ENCODE measurements at regions not wholly inside any gene's neighbourhood (a gene's known extent, or its start where the extent isn't known, plus 50 kb on each side); places are given as distances from the start of the nearest gene placed in this dataset.

GRCh38 chr12:104816845-104817503 is 141.1 kb downstream of the SLC41A2 start:
- TF ChIP-seq LEF1 (IDR thresholded peaks at IDR 0.05; ENCODE audit: borderline replicate concordance), result no peak
- TF ChIP-seq L3MBTL2 (conservative IDR thresholded peaks at IDR 0.05), result no peak
- TF ChIP-seq SP1 (IDR thresholded peaks at IDR 0.05), result no peak
- no peak for TF ChIP-seq CTBP1 (IDR thresholded peaks at IDR 0.05; ENCODE audit: borderline replicate concordance)
- TF ChIP-seq ZNF384 (IDR thresholded peaks at IDR 0.05), result no peak
- TF ChIP-seq HDGF (IDR thresholded peaks at IDR 0.05; ENCODE audit: borderline replicate concordance), result no peak
- TF ChIP-seq FOXM1 (IDR thresholded peaks at IDR 0.05; ENCODE audit: borderline replicate concordance), result no peak
- no peak for TF ChIP-seq ARNT (IDR thresholded peaks at IDR 0.05)
- TF ChIP-seq NFRKB (IDR thresholded peaks at IDR 0.05), result no peak
- TF ChIP-seq, protein P1, sequence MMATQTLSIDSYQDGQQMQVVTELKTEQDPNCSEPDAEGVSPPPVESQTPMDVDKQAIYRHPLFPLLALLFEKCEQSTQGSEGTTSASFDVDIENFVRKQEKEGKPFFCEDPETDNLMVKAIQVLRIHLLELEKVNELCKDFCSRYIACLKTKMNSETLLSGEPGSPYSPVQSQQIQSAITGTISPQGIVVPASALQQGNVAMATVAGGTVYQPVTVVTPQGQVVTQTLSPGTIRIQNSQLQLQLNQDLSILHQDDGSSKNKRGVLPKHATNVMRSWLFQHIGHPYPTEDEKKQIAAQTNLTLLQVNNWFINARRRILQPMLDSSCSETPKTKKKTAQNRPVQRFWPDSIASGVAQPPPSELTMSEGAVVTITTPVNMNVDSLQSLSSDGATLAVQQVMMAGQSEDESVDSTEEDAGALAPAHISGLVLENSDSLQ (IDR thresholded peaks at IDR 0.05), result no peak
- TF ChIP-seq SUZ12 (IDR thresholded peaks at IDR 0.05), result no peak
- TF ChIP-seq BHLHE40 (IDR thresholded peaks at IDR 0.05; ENCODE audit: borderline replicate concordance), result no peak
- POLR2A ChIA-PET, result no interaction called here
- no peak for DNase-seq (ENCODE audit: extremely low spot score)
- CTCF ChIA-PET, result no interaction called here

DNA sequence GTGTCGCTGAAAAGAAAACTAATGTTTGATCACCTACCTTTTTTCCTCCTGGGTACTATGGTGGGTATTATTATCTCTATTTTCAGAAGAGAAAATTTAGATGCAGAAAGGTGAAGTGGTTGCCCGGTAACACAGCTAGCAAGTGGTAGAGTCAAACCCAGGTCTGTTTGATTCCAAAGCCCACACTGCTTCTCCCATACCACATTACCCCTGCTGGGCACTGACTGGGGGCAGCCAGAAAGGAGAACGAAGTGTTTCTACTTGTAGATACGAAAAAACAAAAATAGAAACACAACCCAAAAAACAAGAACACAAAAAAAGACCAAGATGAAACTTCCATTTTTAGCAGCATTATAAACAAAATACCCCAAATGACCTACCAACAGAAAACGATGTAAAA is 142.2 kb downstream of the SLC41A2 start:
- ChIA-PET POLR2A (no interaction called here), CTCF (no interaction called here)
- TF ChIP-seq, protein P1 (IDR thresholded peaks at IDR 0.05), result no peak
- no peak for DNase-seq (ENCODE audit: extremely low spot score)

DNA sequence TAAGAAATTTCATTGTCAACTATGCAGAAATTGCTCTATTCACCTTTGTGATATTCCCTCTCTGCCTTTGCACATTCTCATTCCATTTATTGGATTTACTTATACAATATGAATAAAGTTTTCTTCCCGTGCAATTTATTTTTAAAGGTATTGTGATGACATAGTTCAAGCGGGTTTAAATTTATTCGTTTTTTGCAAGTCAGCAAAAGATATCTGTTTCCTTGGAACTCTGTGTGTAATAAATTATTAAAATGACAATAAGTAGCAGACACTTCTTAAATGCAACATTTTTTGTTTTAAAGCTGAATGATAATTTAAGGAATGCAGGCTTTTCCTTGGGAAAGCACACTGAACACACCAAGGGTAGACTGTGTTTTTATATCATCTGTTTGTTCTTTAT is 143.1 kb downstream of the SLC41A2 start:
- ChIA-PET POLR2A (no interaction called here), CTCF (no interaction called here)
- DNase-seq (ENCODE audit: extremely low spot score), result no peak
- no peak for TF ChIP-seq ELF4 (IDR thresholded peaks at IDR 0.05)

Measured in HEK293T (cell line).